Limb (tissue), 2 donors: ENCODE measurements at regions not wholly inside any gene's neighbourhood (a gene's known extent, or its start where the extent isn't known, plus 50 kb on each side); places are given as distances from the start of the nearest gene placed in this dataset.
A peak's percentile ranks its signal among the peaks of the same experiment; 100 is the strongest.

Experiments
- DNase-seq, 2 donors: peaks; one replicate each; pipeline ENCODE4 v3.0.0-alpha.2; 2016; ENCODE audit errors: extremely low spot score in 2 of 2

GRCh38 chr2:239729681-239730566, 295.2 kb downstream of the NDUFA10 start:
- no peak for DNase-seq

- no peak for DNase-seq
Observed at GRCh38 chr2:239729151-239729550, 296.0 kb downstream of the NDUFA10 start.

- DNase-seq: no peak
Observed at GRCh38 chr2:239728751-239729150, 296.4 kb downstream of the NDUFA10 start.

- DNase-seq: no peak
Observed at GRCh38 chr2:239727776-239728600, 297.2 kb downstream of the NDUFA10 start.

- DNase-seq: no peak
Observed at GRCh38 chr2:239727182-239727775, 297.9 kb downstream of the NDUFA10 start.

GRCh38 chr2:239726631-239727181, 298.4 kb downstream of the NDUFA10 start:
- DNase-seq: peak in 1 of 2 donors; percentile 22

GRCh38 chr2:239726091-239726591, 299.0 kb downstream of the NDUFA10 start:
- DNase-seq: peak in 1 of 2 donors; percentile 22

- DNase-seq: peak in 1 of 2 donors; percentile 21
Observed at GRCh38 chr2:239725551-239725890, 299.6 kb downstream of the NDUFA10 start.

- DNase-seq: no peak
Observed at GRCh38 chr2:239724851-239725550, 300.1 kb downstream of the NDUFA10 start.

- no peak for DNase-seq
Observed at GRCh38 chr2:239724194-239724849, 300.8 kb downstream of the NDUFA10 start.

GRCh38 chr2:239723486-239724193, 301.5 kb downstream of the NDUFA10 start:
- no peak for DNase-seq

GRCh38 chr2:239722760-239723470, 302.2 kb downstream of the NDUFA10 start:
- no peak for DNase-seq

- no peak for DNase-seq
Observed at GRCh38 chr2:239721991-239722759, 303.0 kb downstream of the NDUFA10 start.

- no peak for DNase-seq
Observed at GRCh38 chr2:239721531-239721930, 303.6 kb downstream of the NDUFA10 start.

- DNase-seq: peak in 1 of 2 donors; percentile 28
Observed at GRCh38 chr2:239720361-239721360, 304.5 kb downstream of the NDUFA10 start.

- peak in 1 of 2 donors; percentile 26 for DNase-seq
Observed at GRCh38 chr2:239719791-239720360, 305.3 kb downstream of the NDUFA10 start.

- peak in 1 of 2 donors; percentile 24 for DNase-seq
Observed at GRCh38 chr2:239718991-239719390, 306.2 kb downstream of the NDUFA10 start.
